ENCODE measurements at regions not wholly inside any gene's neighbourhood (a gene's known extent, or its start where the extent isn't known, plus 50 kb on each side); places are given as distances from the start of the nearest gene placed in this dataset.
"Not testable (repeated sequence)": the region's sequence is repeated elsewhere in the genome, so short reads cannot be mapped to it uniquely, and the experiment has no call there.

GRCh38 chr7:17020250-17020649 is 138.5 kb upstream of the AGR3 start:
- DNase-seq, result no peak

GRCh38 chr7:17021205-17021604 is 139.4 kb upstream of the AGR3 start:
- DNase-seq, result no peak

GRCh38 chr7:17022920-17023319 is 141.1 kb upstream of the AGR3 start:
- DNase-seq, result peak; percentile 9 to 24

GRCh38 chr7:17026269-17026668 is 144.5 kb upstream of the AGR3 start:
- DNase-seq, result no peak

GRCh38 chr7:17027143-17027788 is 145.5 kb upstream of the AGR3 start:
- no peak for DNase-seq

- DNase-seq, result no peak
Measured at GRCh38 chr7:17027789-17028152, 146.0 kb upstream of the AGR3 start.

- no peak for DNase-seq
Measured at GRCh38 chr7:17029150-17029549, 147.4 kb upstream of the AGR3 start.

GRCh38 chr7:17030559-17030958 is 148.8 kb upstream of the AGR3 start:
- no peak for DNase-seq

- no peak for DNase-seq
Measured at GRCh38 chr7:17031906-17032551, 150.2 kb upstream of the AGR3 start.

- no peak for DNase-seq
Measured at GRCh38 chr7:17033245-17033644, 151.5 kb upstream of the AGR3 start.

GRCh38 chr7:17036584-17036983 is 154.8 kb upstream of the AGR3 start:
- DNase-seq, result no peak

- DNase-seq, result no peak
Measured at GRCh38 chr7:17037356-17037755, 155.6 kb upstream of the AGR3 start.

- DNase-seq, result no peak
Measured at GRCh38 chr7:17038160-17038782, 156.5 kb upstream of the AGR3 start.

- no peak for DNase-seq
Measured at GRCh38 chr7:17038783-17039170, 157.0 kb upstream of the AGR3 start.

- DNase-seq, result no peak
Measured at GRCh38 chr7:17039372-17039771, 157.6 kb upstream of the AGR3 start.

GRCh38 chr7:17040716-17041115 is 158.9 kb upstream of the AGR3 start:
- DNase-seq, result no peak

- DNase-seq, result no peak
Measured at GRCh38 chr7:17041324-17041723, 159.5 kb upstream of the AGR3 start.

GRCh38 chr7:17042211-17042610 is 160.4 kb upstream of the AGR3 start:
- DNase-seq, result no peak

- DNase-seq, result no peak
Measured at GRCh38 chr7:17043012-17043877, 161.5 kb upstream of the AGR3 start.

GRCh38 chr7:17044396-17044795 is 162.6 kb upstream of the AGR3 start:
- no peak for DNase-seq

GRCh38 chr7:17044861-17045260 is 163.1 kb upstream of the AGR3 start:
- no peak for DNase-seq

GRCh38 chr7:17046259-17046658 is 164.5 kb upstream of the AGR3 start:
- DNase-seq, result no peak

- DNase-seq, result no peak
Measured at GRCh38 chr7:17046666-17047065, 164.9 kb upstream of the AGR3 start.

- DNase-seq, result not testable (repeated sequence)
Measured at GRCh38 chr7:17053164-17053563, 171.4 kb upstream of the AGR3 start.

Measured in stimulated activated CD4-positive, alpha-beta T cell treated with anti-CD3 and anti-CD28 coated beads, Interleukin-2, amount 100 ng/mL, for 24 hours (primary cell).